ENCODE measurements at regions not wholly inside any gene's neighbourhood (a gene's known extent, or its start where the extent isn't known, plus 50 kb on each side); places are given as distances from the start of the nearest gene placed in this dataset.

GRCh38 chr17:13346081-13346533, 255.6 kb downstream of the HS3ST3A1 start:
- DNase-seq (ENCODE audit: low spot score), result no peak
- TF ChIP-seq, protein P1, sequence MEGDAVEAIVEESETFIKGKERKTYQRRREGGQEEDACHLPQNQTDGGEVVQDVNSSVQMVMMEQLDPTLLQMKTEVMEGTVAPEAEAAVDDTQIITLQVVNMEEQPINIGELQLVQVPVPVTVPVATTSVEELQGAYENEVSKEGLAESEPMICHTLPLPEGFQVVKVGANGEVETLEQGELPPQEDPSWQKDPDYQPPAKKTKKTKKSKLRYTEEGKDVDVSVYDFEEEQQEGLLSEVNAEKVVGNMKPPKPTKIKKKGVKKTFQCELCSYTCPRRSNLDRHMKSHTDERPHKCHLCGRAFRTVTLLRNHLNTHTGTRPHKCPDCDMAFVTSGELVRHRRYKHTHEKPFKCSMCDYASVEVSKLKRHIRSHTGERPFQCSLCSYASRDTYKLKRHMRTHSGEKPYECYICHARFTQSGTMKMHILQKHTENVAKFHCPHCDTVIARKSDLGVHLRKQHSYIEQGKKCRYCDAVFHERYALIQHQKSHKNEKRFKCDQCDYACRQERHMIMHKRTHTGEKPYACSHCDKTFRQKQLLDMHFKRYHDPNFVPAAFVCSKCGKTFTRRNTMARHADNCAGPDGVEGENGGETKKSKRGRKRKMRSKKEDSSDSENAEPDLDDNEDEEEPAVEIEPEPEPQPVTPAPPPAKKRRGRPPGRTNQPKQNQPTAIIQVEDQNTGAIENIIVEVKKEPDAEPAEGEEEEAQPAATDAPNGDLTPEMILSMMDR (IDR thresholded peaks at IDR 0.05; ENCODE audit: extremely low read depth, insufficient read depth, missing control alignments), result no peak
- in situ Hi-C loops (cut with MboI; ENCODE audit: low pct_unique_long_range_greater_than_20kb, low sequenced_read_pairs, unreplicated experiment), result no loop called here

GRCh38 chr17:13338421-13338820, 263.3 kb downstream of the HS3ST3A1 start:
- TF ChIP-seq, protein P1 (IDR thresholded peaks at IDR 0.05; ENCODE audit: extremely low read depth, insufficient read depth, missing control alignments), result no peak
- no peak for DNase-seq (ENCODE audit: low spot score)
- in situ Hi-C loops (cut with MboI; ENCODE audit: low pct_unique_long_range_greater_than_20kb, low sequenced_read_pairs, unreplicated experiment), result no loop called here

DNA sequence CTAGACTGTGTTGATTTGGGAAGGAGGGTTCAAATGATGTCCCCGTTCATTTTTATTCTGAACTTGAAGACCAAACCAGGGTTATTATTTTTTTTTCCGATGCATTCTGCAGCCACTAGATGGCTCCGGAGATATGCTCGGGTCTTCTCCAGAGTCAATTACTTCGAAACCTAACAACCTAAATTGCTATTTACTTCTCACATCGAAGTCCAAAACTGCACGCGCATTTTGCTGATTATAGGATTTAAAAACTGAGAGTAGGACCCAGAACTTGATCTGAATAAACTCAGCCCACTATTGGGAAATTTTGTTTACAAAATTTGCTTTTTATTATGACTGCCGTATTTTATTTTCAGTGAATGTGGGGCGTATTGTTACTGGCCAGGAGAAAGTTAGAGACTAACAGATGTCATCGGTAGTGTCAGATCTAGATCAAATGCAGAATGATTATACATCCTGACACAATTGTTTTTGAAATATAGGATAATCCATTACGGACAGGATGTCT, 263.8 kb downstream of the HS3ST3A1 start:
- peak; percentile 22 for DNase-seq (ENCODE audit: low spot score)
- in situ Hi-C loops (cut with MboI; ENCODE audit: low pct_unique_long_range_greater_than_20kb, low sequenced_read_pairs, unreplicated experiment), result no loop called here
- TF ChIP-seq, protein P1 (IDR thresholded peaks at IDR 0.05; ENCODE audit: extremely low read depth, insufficient read depth, missing control alignments), result peak; percentile 66

DNA sequence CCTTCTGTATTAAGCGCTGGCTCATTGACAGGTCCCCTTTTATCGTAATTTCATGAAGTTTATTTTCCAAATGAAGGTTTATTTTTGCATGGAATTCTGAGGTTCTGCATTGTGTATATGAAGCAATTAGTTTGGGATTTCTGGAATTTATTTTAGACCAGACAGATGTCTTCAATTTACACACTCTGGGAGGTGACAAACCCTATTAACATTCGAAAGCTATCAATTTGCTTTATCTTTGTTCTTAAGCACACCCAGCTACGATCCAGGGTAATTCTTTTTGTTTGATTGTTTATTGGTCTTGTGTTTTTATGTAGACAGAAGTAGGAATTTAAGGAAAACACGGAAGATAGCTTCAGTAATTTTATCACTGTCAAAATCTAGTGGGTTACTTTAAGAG, 264.6 kb downstream of the HS3ST3A1 start:
- DNase-seq (ENCODE audit: low spot score), result no peak
- in situ Hi-C loops (cut with MboI; ENCODE audit: low pct_unique_long_range_greater_than_20kb, low sequenced_read_pairs, unreplicated experiment), result no loop called here
- TF ChIP-seq, protein P1 (IDR thresholded peaks at IDR 0.05; ENCODE audit: extremely low read depth, insufficient read depth, missing control alignments), result no peak

DNA sequence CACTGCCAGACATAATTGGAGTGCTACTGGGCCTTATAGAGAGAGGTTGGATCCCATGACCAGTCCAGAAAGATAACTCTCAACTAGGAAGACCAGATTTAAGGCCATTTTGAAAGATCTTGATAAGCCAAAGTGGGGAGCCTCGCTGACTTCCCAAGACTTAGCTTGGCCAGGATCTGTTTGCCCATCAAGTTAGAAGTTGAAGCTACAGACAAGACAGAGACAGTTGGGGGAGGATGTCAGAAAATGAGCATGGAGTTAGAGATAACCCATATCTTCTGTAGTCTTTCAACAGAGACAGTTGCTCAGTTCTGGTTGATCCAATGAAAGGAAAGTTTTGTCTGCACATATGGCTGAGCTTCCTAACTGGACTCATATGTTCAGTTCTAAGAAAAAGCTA, 267.4 kb downstream of the HS3ST3A1 start:
- no peak for DNase-seq (ENCODE audit: low spot score)
- in situ Hi-C loops (cut with MboI; ENCODE audit: low pct_unique_long_range_greater_than_20kb, low sequenced_read_pairs, unreplicated experiment), result no loop called here
- TF ChIP-seq, protein P1 (IDR thresholded peaks at IDR 0.05; ENCODE audit: extremely low read depth, insufficient read depth, missing control alignments), result no peak

- in situ Hi-C loops (cut with MboI; ENCODE audit: low pct_unique_long_range_greater_than_20kb, low sequenced_read_pairs, unreplicated experiment), result no loop called here
- no peak for DNase-seq (ENCODE audit: low spot score)
- TF ChIP-seq, protein P1 (IDR thresholded peaks at IDR 0.05; ENCODE audit: extremely low read depth, insufficient read depth, missing control alignments), result no peak
These were observed 268.1 kb downstream of the HS3ST3A1 start for GRCh38 chr17:13333661-13334060.

GRCh38 chr17:13332207-13332606, 269.5 kb downstream of the HS3ST3A1 start:
- TF ChIP-seq, protein P1 (IDR thresholded peaks at IDR 0.05; ENCODE audit: extremely low read depth, insufficient read depth, missing control alignments), result no peak
- no peak for DNase-seq (ENCODE audit: low spot score)
- in situ Hi-C loops (cut with MboI; ENCODE audit: low pct_unique_long_range_greater_than_20kb, low sequenced_read_pairs, unreplicated experiment), result no loop called here

Data from GM13977 (cell line).